ENCODE measurements at regions not wholly inside any gene's neighbourhood (a gene's known extent, or its start where the extent isn't known, plus 50 kb on each side); places are given as distances from the start of the nearest gene placed in this dataset.

- FAIRE-seq (peak; percentile 24), DNase-seq (ENCODE audit: extremely low spot score, insufficient read length, low read depth) (no peak)
Observed at GRCh38 chr15:31471731-31472430, 145.2 kb downstream of the KLF13 start.

- DNase-seq (ENCODE audit: extremely low spot score, insufficient read length, low read depth) (peak; percentile 64), FAIRE-seq (peak; percentile 97)
Observed at GRCh38 chr15:31472636-31473384, 146.2 kb downstream of the KLF13 start.

- no peak for DNase-seq (ENCODE audit: extremely low spot score, insufficient read length, low read depth)
- FAIRE-seq = peak; percentile 56
Observed at GRCh38 chr15:31473385-31474058, 146.9 kb downstream of the KLF13 start.

- DNase-seq (ENCODE audit: extremely low spot score, insufficient read length, low read depth) (no peak), FAIRE-seq (peak; percentile 67)
Observed at GRCh38 chr15:31474059-31474868, 147.6 kb downstream of the KLF13 start.

GRCh38 chr15:31476236-31476810, 149.7 kb downstream of the KLF13 start:
- no peak for FAIRE-seq
- no peak for DNase-seq (ENCODE audit: extremely low spot score, insufficient read length, low read depth)

- no peak for FAIRE-seq
- no peak for DNase-seq (ENCODE audit: extremely low spot score, insufficient read length, low read depth)
Observed at GRCh38 chr15:31476866-31477265, 150.2 kb downstream of the KLF13 start.

- DNase-seq (ENCODE audit: extremely low spot score, insufficient read length, low read depth) (no peak), FAIRE-seq (no peak)
Observed at GRCh38 chr15:31477301-31477700, 150.7 kb downstream of the KLF13 start.

- no peak for FAIRE-seq
- no peak for DNase-seq (ENCODE audit: extremely low spot score, insufficient read length, low read depth)
Observed at GRCh38 chr15:31477851-31478701, 151.4 kb downstream of the KLF13 start.

- no peak for DNase-seq (ENCODE audit: extremely low spot score, insufficient read length, low read depth)
- FAIRE-seq = no peak
Observed at GRCh38 chr15:31478702-31479221, 152.1 kb downstream of the KLF13 start.

GRCh38 chr15:31480356-31481025, 153.9 kb downstream of the KLF13 start:
- DNase-seq (ENCODE audit: extremely low spot score, insufficient read length, low read depth) = no peak
- no peak for FAIRE-seq

- no peak for FAIRE-seq
- DNase-seq (ENCODE audit: extremely low spot score, insufficient read length, low read depth) = no peak
Observed at GRCh38 chr15:31481142-31481541, 154.5 kb downstream of the KLF13 start.

GRCh38 chr15:31482122-31482922, 155.7 kb downstream of the KLF13 start:
- no peak for FAIRE-seq
- DNase-seq (ENCODE audit: extremely low spot score, insufficient read length, low read depth) = no peak

- FAIRE-seq (no peak), DNase-seq (ENCODE audit: extremely low spot score, insufficient read length, low read depth) (no peak)
Observed at GRCh38 chr15:31483053-31483985, 156.7 kb downstream of the KLF13 start.

- DNase-seq (ENCODE audit: extremely low spot score, insufficient read length, low read depth) (no peak), FAIRE-seq (no peak)
Observed at GRCh38 chr15:31483986-31484951, 157.6 kb downstream of the KLF13 start.

GRCh38 chr15:31484986-31485385, 158.4 kb downstream of the KLF13 start:
- FAIRE-seq (no peak), DNase-seq (ENCODE audit: extremely low spot score, insufficient read length, low read depth) (no peak)
